Neuronal stem cell (in vitro differentiated cells): ENCODE measurements at regions not wholly inside any gene's neighbourhood (a gene's known extent, or its start where the extent isn't known, plus 50 kb on each side); places are given as distances from the start of the nearest gene placed in this dataset.

Experiments
- DNase-seq: peaks from one replicate; pipeline ENCODE4 v3.0.0-alpha.2; 2013; ENCODE audit warnings: low spot score
- H2AFZ ChIP-seq: one replicate; pipeline ENCODE4 v1.6.1; 2013; ENCODE audit warnings: mild to moderate bottlenecking, low read length, inconsistent platforms
- H2AK5ac ChIP-seq: 2 replicates; pipeline ENCODE4 v1.6.1; 2013; ENCODE audit warnings: low read depth, mild to moderate bottlenecking, inconsistent platforms, low read length, moderate library complexity, mixed read lengths
- H2BK120ac ChIP-seq: 2 replicates; pipeline ENCODE4 v1.6.1; 2013; ENCODE audit warnings: low read depth, mild to moderate bottlenecking, inconsistent platforms, low read length, moderate library complexity, mixed read lengths
- H2BK12ac ChIP-seq: one replicate; pipeline ENCODE4 v1.6.1; 2013; ENCODE audit warnings: low read length, inconsistent platforms
- H2BK15ac ChIP-seq: 2 replicates; pipeline ENCODE4 v1.6.1; 2013; ENCODE audit warnings: mild to moderate bottlenecking, low read length, inconsistent platforms, mixed read lengths
- H2BK5ac ChIP-seq: one replicate; pipeline ENCODE4 v1.6.1; 2013; ENCODE audit warnings: inconsistent platforms, mild to moderate bottlenecking, low read length, moderate library complexity
- H3K14ac ChIP-seq: one replicate; pipeline ENCODE4 v1.6.1; 2013; ENCODE audit warnings: low read length, inconsistent platforms
- H3K18ac ChIP-seq: 2 replicates; pipeline ENCODE4 v1.6.1; 2013; ENCODE audit warnings: low read length, inconsistent platforms
- H3K23ac ChIP-seq: 2 replicates; pipeline ENCODE4 v1.6.1; 2013; ENCODE audit warnings: low read depth, mild to moderate bottlenecking, mixed read lengths, low read length, inconsistent platforms; ENCODE audit not compliant: poor library complexity
- H3K27ac ChIP-seq: replicated peaks from 3 replicates; pipeline ENCODE4 v1.5.1; 2013; ENCODE audit warnings: low read length, inconsistent platforms
- H3K27me3 ChIP-seq, 3 experiments: 2 replicates each; pipeline ENCODE4 v1.6.1; 2013; ENCODE audit warnings: low read length in 3 of 3, mild to moderate bottlenecking in 2 of 3, inconsistent platforms in 1 of 3, low read depth in 1 of 3, mixed read lengths in 1 of 3, moderate library complexity in 1 of 3; ENCODE audit not compliant: control insufficient read depth in 3 of 3, insufficient read depth in 3 of 3
- H3K36me3 ChIP-seq, 2 donors: replicated peaks in 1 of 2; 2 replicates each; pipeline ENCODE4 v1.6.1; 2013; ENCODE audit warnings: low read length in 2 of 2; ENCODE audit not compliant: control insufficient read depth in 2 of 2, insufficient read depth in 2 of 2
- H3K4ac ChIP-seq: 2 replicates; pipeline ENCODE4 v1.6.1; 2013; ENCODE audit warnings: inconsistent platforms, mild to moderate bottlenecking, low read length, moderate library complexity
- H3K4me1 ChIP-seq, 2 donors: 1 replicate in 1 of 2; 2 replicates in 1 of 2; pipeline ENCODE4 v1.6.1; 2013; ENCODE audit warnings: low read length in 2 of 2, low read depth in 1 of 2; ENCODE audit not compliant: control insufficient read depth in 2 of 2, insufficient read depth in 1 of 2
- H3K4me2 ChIP-seq: one replicate; pipeline ENCODE4 v1.6.1; 2013; ENCODE audit warnings: mild to moderate bottlenecking, low read length, inconsistent platforms; ENCODE audit not compliant: insufficient read depth, poor library complexity, severe bottlenecking
- H3K4me3 ChIP-seq, 2 donors: 2 replicates each; pipeline ENCODE4 v1.5.1; 2013; ENCODE audit warnings: low read length in 2 of 2, mild to moderate bottlenecking in 2 of 2, inconsistent platforms in 1 of 2, moderate library complexity in 1 of 2
- H3K79me1 ChIP-seq: one replicate; pipeline ENCODE4 v1.6.1; 2013; ENCODE audit warnings: low read depth, mild to moderate bottlenecking, inconsistent platforms, low read length, moderate library complexity
- H3K9ac ChIP-seq: one replicate; pipeline ENCODE4 v1.6.1; 2013; ENCODE audit warnings: mild to moderate bottlenecking, low read depth, low read length, inconsistent platforms; ENCODE audit not compliant: poor library complexity
- H3K9me3 ChIP-seq, 2 donors: replicated peaks in 1 of 2; 2 replicates each; pipeline versions ENCODE3 to v1.6.1; 2013; ENCODE audit warnings: low read length in 2 of 2, mild to moderate bottlenecking in 2 of 2, inconsistent platforms in 1 of 2, low read depth in 1 of 2, mixed read lengths in 1 of 2, moderate library complexity in 1 of 2; ENCODE audit not compliant: control insufficient read depth in 2 of 2, insufficient read depth in 1 of 2
- H4K8ac ChIP-seq: one replicate; pipeline ENCODE4 v1.6.1; 2013; ENCODE audit warnings: low read depth, mild to moderate bottlenecking, inconsistent platforms, low read length, moderate library complexity
- H4K91ac ChIP-seq: one replicate; pipeline ENCODE4 v1.6.1; 2013; ENCODE audit warnings: low read length, low read depth, mild to moderate bottlenecking, inconsistent platforms; ENCODE audit not compliant: poor library complexity
- WGBS, 2 donors: extraction: QIAGEN DNeasy Blood & Tissue Kit; methylation state at CpG; one replicate each; pipeline ENCODE4 v1.1.7; 2013; ENCODE audit warnings: missing lambda C conversion rate in 2 of 2, mixed read lengths in 1 of 2; ENCODE audit not compliant: insufficient read length in 2 of 2, insufficient replicate concordance in 1 of 2; ENCODE audit errors: extremely low coverage in 2 of 2; 5-methylcytosine and 5-hydroxymethylcytosine counted together

DNA sequence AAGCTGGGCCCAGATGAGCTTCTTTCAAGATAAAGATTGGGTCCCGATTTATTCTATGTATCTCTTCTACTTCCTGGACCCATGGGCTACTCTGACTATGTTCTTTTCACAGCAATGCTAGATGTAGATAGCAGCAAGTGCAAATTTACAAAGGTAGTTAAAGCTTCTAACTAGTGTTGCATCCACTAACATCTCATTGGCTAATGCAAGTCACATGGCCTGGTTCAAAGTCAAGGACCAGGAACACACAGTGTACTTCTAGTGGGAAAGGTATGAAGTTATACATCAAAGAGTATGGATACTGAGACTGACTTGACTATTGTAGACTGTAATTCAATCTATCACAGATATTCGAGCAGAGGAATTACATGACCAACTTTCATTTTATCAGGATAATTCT is 588.8 kb downstream of the PLA2G4A start:
- H3K27me3 ChIP-seq, result no peaks in the 10 kb centered on the region
- no peak overlapping the region for H4K8ac ChIP-seq
- peaks cover 0 to 1% of the 10 kb centered on the region in 2 donors for H3K4me1 ChIP-seq
- H2BK12ac ChIP-seq, result no peak overlapping the region
- H3K27ac ChIP-seq, result no peak overlapping the region
- H2BK15ac ChIP-seq, result no peak overlapping the region
- no peaks in the 10 kb centered on the region for H3K9me3 ChIP-seq
- no peak overlapping the region for H3K18ac ChIP-seq
- H3K14ac ChIP-seq, result no peak overlapping the region
- no peak overlapping the region for H3K9ac ChIP-seq
- H3K4ac ChIP-seq, result no peak overlapping the region
- no peak overlapping the region for H2AFZ ChIP-seq
- no CpG with 5 or more reads among the region's 2 CpGs for WGBS, 2 donors
- H3K4me3 ChIP-seq, result no peak overlapping the region
- no peaks in the 10 kb centered on the region for H3K36me3 ChIP-seq
- no peak overlapping the region for H2BK120ac ChIP-seq
- H3K23ac ChIP-seq, result no peak overlapping the region
- H2BK5ac ChIP-seq, result no peak overlapping the region
- no peaks in the 10 kb centered on the region for H3K79me1 ChIP-seq
- no peak overlapping the region for H3K4me2 ChIP-seq
- no peak overlapping the region for H2AK5ac ChIP-seq
- H4K91ac ChIP-seq, result no peak overlapping the region
- no peak for DNase-seq

DNA sequence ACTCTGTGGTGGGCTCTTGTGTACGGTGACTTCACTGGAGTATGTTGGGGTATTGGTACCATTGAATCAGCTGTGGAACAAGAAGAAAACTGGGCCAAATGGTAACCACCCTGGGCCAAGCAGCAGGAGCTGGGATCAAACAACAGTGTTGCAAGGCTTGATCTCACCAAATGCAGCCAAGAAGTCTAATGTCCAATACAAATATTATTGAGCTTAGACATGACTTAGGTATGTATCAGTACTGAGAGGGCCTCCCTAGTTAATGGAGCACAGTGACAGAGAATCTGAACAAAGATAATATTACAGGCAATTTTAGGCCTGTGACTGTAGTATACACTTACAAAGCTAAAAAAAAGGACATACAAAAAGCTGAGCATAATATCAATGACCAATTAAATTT is 604.8 kb downstream of the PLA2G4A start:
- Histone ChIP-seq H2AK5ac (no peak overlapping the region), H3K9ac (no peak overlapping the region)
- WGBS, 2 donors, result no CpG with 5 or more reads among the region's 1 CpG

DNA sequence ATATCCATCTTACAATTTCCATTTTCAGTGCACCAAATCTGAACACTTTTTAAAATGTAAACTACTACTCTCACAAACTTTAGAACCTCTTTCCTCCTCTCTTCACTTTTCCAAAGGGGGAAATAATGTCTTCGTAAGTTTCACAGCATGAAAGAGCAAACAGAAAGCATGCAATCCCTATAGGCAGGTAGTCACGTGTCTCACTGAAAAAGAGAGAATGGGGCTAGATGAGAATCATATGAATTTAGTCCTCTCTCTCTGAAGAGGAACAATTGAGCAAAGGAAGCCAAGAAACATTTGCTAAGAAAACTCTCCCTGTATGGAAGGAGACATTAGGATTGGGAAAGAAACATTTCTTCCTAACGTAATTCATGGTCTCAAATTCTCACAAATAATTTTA is 613.9 kb downstream of the PLA2G4A start:
- Histone ChIP-seq H3K9me3 (no peaks in the 10 kb centered on the region), H2BK12ac (no peak overlapping the region), H3K9ac (no peak overlapping the region), H2AFZ (no peak overlapping the region), H3K36me3 (no peaks in the 10 kb centered on the region), H4K8ac (no peak overlapping the region), H3K18ac (no peak overlapping the region), H2BK120ac (no peak overlapping the region), H3K23ac (no peak overlapping the region), H3K27me3 (no peaks in the 10 kb centered on the region), H2AK5ac (no peak overlapping the region), H3K27ac (no peak overlapping the region), H3K14ac (no peak overlapping the region), H3K4me3 (no peak overlapping the region), H3K4me1 (no peaks in the 10 kb centered on the region), H3K79me1 (no peaks in the 10 kb centered on the region), H4K91ac (no peak overlapping the region), H2BK15ac (no peak overlapping the region), H3K4ac (no peak overlapping the region), H2BK5ac (no peak overlapping the region), H3K4me2 (no peak overlapping the region)
- no peak for DNase-seq
- WGBS, 2 donors, result no CpG with 5 or more reads among the region's 3 CpGs

More for the DNA sequence above, 604.8 kb downstream of the PLA2G4A start:
- Histone ChIP-seq H2AFZ (no peak overlapping the region), H3K27me3 (no peaks in the 10 kb centered on the region), H2BK15ac (no peak overlapping the region), H3K4ac (no peak overlapping the region), H3K23ac (no peak overlapping the region), H3K4me3 (no peak overlapping the region), H3K4me2 (no peak overlapping the region), H2BK120ac (no peak overlapping the region), H4K91ac (no peak overlapping the region), H3K9me3 (no peaks in the 10 kb centered on the region), H3K4me1 (no peaks in the 10 kb centered on the region), H3K79me1 (no peaks in the 10 kb centered on the region), H2BK5ac (no peak overlapping the region), H4K8ac (no peak overlapping the region), H3K36me3 (no peaks in the 10 kb centered on the region), H2BK12ac (no peak overlapping the region), H3K14ac (no peak overlapping the region), H3K27ac (no peak overlapping the region), H3K18ac (no peak overlapping the region)
- no peak for DNase-seq

DNA sequence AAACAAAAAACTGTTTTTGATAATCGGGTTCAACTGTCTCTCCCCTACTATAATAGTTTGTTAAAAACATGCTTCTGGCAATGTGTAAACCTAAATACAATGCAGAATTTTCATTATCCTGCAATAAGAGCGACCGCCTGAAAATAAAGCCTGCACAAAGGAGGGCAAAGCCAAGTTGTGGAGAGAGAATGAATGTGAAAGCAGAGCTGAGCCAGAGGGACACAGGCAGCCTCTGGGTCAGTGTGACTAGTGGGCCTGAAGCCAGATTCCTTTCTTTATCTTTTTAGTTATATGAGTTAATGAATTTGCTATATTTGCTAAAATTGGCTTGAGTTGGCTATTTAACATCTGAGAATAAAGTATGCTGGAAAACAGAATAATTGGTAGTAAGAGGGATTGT is 615.2 kb downstream of the PLA2G4A start:
- DNase-seq, result no peak
- H2BK120ac ChIP-seq, result no peak overlapping the region
- no peak overlapping the region for H2BK5ac ChIP-seq
- no peak overlapping the region for H3K4me3 ChIP-seq
- no peak overlapping the region for H3K23ac ChIP-seq
- H3K27ac ChIP-seq, result no peak overlapping the region
- no peaks in the 10 kb centered on the region for H3K4me1 ChIP-seq
- H3K18ac ChIP-seq, result no peak overlapping the region
- no peak overlapping the region for H2AK5ac ChIP-seq
- no peaks in the 10 kb centered on the region for H3K27me3 ChIP-seq
- no peak overlapping the region for H3K14ac ChIP-seq
- no peaks in the 10 kb centered on the region for H3K36me3 ChIP-seq
- WGBS, 2 donors, result no CpG with 5 or more reads among the region's 3 CpGs
- H3K9me3 ChIP-seq, result no peaks in the 10 kb centered on the region
- no peaks in the 10 kb centered on the region for H3K79me1 ChIP-seq
- no peak overlapping the region for H4K8ac ChIP-seq
- H3K4me2 ChIP-seq, result no peak overlapping the region
- H3K4ac ChIP-seq, result no peak overlapping the region
- H2BK12ac ChIP-seq, result no peak overlapping the region
- no peak overlapping the region for H4K91ac ChIP-seq
- no peak overlapping the region for H2BK15ac ChIP-seq
- no peak overlapping the region for H3K9ac ChIP-seq
- H2AFZ ChIP-seq, result no peak overlapping the region
